Heart right ventricle (tissue), 16 donors: ENCODE measurements at regions not wholly inside any gene's neighbourhood (a gene's known extent, or its start where the extent isn't known, plus 50 kb on each side); places are given as distances from the start of the nearest gene placed in this dataset.

Experiments
- ATAC-seq, 8 donors: fragments of 200-7000 bp; cut with Tn5 transposase; one replicate each; pipeline ENCODE4 v1.9.1; 2020; ENCODE audit warnings: mild to moderate bottlenecking in 8 of 8, moderate library complexity in 8 of 8, moderate number of reproducible peaks in 1 of 8
- DNase-seq, 2 donors: peaks; one replicate each; pipeline ENCODE4 v3.0.0-alpha.2; 2020
- H3K27ac ChIP-seq, 10 donors: fragments of 200-600 bp; sonication (generic) in 2 of 10; one replicate each; pipeline versions ENCODE4 v1.5.0 to v1.8.0; 2020 to 2022; ENCODE audit warnings: mild to moderate bottlenecking in 3 of 10
- H3K27me3 ChIP-seq, 7 donors: fragments of 200-600 bp; one replicate each; pipeline ENCODE4 v1.8.0; 2021 to 2022; ENCODE audit warnings: mild to moderate bottlenecking in 2 of 7
- H3K36me3 ChIP-seq, 9 donors: fragments of 200-600 bp; sonication (generic) in 1 of 9; one replicate each; pipeline versions ENCODE4 v1.5.0 to v1.8.0; 2020 to 2022; ENCODE audit warnings: mild to moderate bottlenecking in 2 of 9
- H3K4me1 ChIP-seq, 9 donors: fragments of 200-600 bp; sonication (generic) in 1 of 9; one replicate each; pipeline versions ENCODE4 v1.5.0 to v1.8.0; 2020 to 2022; ENCODE audit warnings: mild to moderate bottlenecking in 4 of 9
- H3K4me3 ChIP-seq, 10 donors: fragments of 200-600 bp; sonication (generic) in 2 of 10; one replicate each; pipeline versions ENCODE4 v1.5.0 to v1.8.0; 2020 to 2022; ENCODE audit warnings: mild to moderate bottlenecking in 7 of 10, moderate library complexity in 2 of 10
- H3K9me3 ChIP-seq, 11 donors: fragments of 200-600 bp in 10 of 11; sonication (generic) in 2 of 11; one replicate each; pipeline versions ENCODE4 v1.5.0 to v1.8.0; 2013 to 2022; ENCODE audit warnings: mild to moderate bottlenecking in 2 of 11, control low read depth in 1 of 11, moderate library complexity in 1 of 11
- CTCF ChIP-seq, 9 donors: fragments of 200-600 bp; sonication (generic) in 2 of 9; IDR thresholded peaks; one replicate each; pipeline versions ENCODE4 v1.5.0 to v1.8.0; 2021 to 2022; ENCODE audit warnings: antibody characterized with exemption in 9 of 9, mild to moderate bottlenecking in 5 of 9, moderate library complexity in 1 of 9
- WGBS, 2 donors: extraction: QIAGEN DNeasy Blood & Tissue Kit; methylation state at CpG; one replicate each; pipeline ENCODE4 v1.1.7; 2013; ENCODE audit warnings: inconsistent platforms in 1 of 2; 5-methylcytosine and 5-hydroxymethylcytosine counted together
- intact Hi-C, 10 donors: fragments of 100-400 bp; cut with DNase I; formaldehyde crosslinking; loops; one replicate each; pipeline versions ENCODE4 v1.11.1 to v1.14.2; 2022
- donor health status: Arrhythmogenic right ventricular cardiomyopathy.
- donor health status: ischemic (EF 13 %, LVEDD 7.1; RV severe dilation, severe dysfunction).
- donor health status: healthy with polysubstance abuse.
- donor health status: DM: no; HTN: yes; CAD: no.
- donor health status: DM: no; HTN: no; CAD: no.
- donor health status: ischemic (EF 25% LVEDD 6.9; RV normal size, moderate dysfunction).
- donor health status: ischemic (EF 25% LVEDD 5.7; RV mildly dilated, moderate dysfunction).
- donor health status: healthy.
- donor health status: DM: yes; HTN: yes; CAD: no.
- donor health status: Ischemic cardiomyopathy.
- donor health status: ischemic (EF 35%, LVEDD 5.7; RV mildly dilated, moderate dysfunction).
- donor health status: nonischemic (EF 11% LVEDD 7.7; RV severe dilation, severe dysfunction).
- donor health status: DM: yes; HTN: yes; CAD: no.
- donor health status: PGD.
- donor health status: ischemic (EF 29% LVEDD 5.4; RV normal size, mild dysfunction).
- donor health status: nonischemic (EF 23%, LVEDD 6.1; RV moderate dilation, normal function).

GRCh38 chr5:147051193-147051592 lies 172.6 kb upstream of the PPP2R2B start:
- DNase-seq: no peak
- ATAC-seq: no peak
- Histone ChIP-seq H3K4me3 (no peak overlapping the region), H3K36me3 (no peaks in the 10 kb centered on the region), H3K27me3 (peaks cover 0 to 32% (median 0%) of the 10 kb centered on the region in 7 donors), H3K9me3 (no peaks in the 10 kb centered on the region), H3K27ac (no peak overlapping the region), H3K4me1 (no peaks in the 10 kb centered on the region)
- 79 to 80% methylated on average over 5 of the region's 5 CpGs for WGBS, 2 donors
- TF ChIP-seq CTCF (IDR thresholded peaks at IDR 0.05): no peak
- intact Hi-C loops: no loop called here

DNA sequence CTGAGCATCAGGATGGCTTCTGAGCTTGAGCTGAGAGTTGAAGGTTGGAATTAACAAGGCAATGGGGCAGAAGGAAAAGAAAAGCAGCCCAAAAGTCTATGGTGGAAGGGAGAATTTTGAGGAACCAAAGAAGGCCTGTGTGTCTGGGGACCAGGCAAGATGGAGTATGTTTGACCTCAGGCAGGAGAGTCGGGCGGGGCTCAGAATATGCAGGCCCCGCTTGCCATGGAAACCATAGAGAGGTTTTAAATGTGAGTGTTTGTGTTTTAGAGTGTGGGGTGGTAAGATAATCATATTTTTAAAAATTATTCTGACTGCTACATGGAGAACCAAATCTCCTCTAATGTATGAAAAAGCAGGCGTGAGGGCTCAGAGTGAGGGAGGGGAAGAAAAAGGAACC lies 174.0 kb upstream of the PPP2R2B start:
- Histone ChIP-seq H3K27me3 (peaks cover 0 to 38% (median 0%) of the 10 kb centered on the region in 7 donors), H3K27ac (no peak overlapping the region), H3K4me1 (no peaks in the 10 kb centered on the region), H3K9me3 (no peaks in the 10 kb centered on the region), H3K4me3 (no peak overlapping the region), H3K36me3 (no peaks in the 10 kb centered on the region)
- DNase-seq (no peak), ATAC-seq (no peak)
- intact Hi-C loops: no loop called here
- no peak for TF ChIP-seq CTCF (IDR thresholded peaks at IDR 0.05)
- WGBS, 2 donors: 91 to 92% methylated on average over 4 of the region's 4 CpGs

GRCh38 chr5:147055089-147055826 lies 176.7 kb upstream of the PPP2R2B start:
- DNase-seq: no peak
- no peaks in the 10 kb centered on the region for H3K4me1 ChIP-seq
- intact Hi-C loops: no loop called here
- H3K36me3 ChIP-seq: no peaks in the 10 kb centered on the region
- H3K4me3 ChIP-seq: no peak overlapping the region
- H3K27ac ChIP-seq: no peak overlapping the region
- H3K9me3 ChIP-seq: no peaks in the 10 kb centered on the region
- ATAC-seq: no peak
- H3K27me3 ChIP-seq: peaks cover 0 to 44% (median 0%) of the 10 kb centered on the region in 7 donors
- TF ChIP-seq CTCF (IDR thresholded peaks at IDR 0.05): no peak
- 61 to 63% methylated on average over 5 of the region's 5 CpGs for WGBS, 2 donors

GRCh38 chr5:147055850-147056566 lies 177.5 kb upstream of the PPP2R2B start:
- no peak overlapping the region for H3K4me3 ChIP-seq
- DNase-seq (no peak), ATAC-seq (no peak)
- no peaks in the 10 kb centered on the region for H3K9me3 ChIP-seq
- no peaks in the 10 kb centered on the region for H3K36me3 ChIP-seq
- 35 to 41% methylated on average over 9 of the region's 9 CpGs for WGBS, 2 donors
- intact Hi-C loops: no loop called here
- TF ChIP-seq CTCF (IDR thresholded peaks at IDR 0.05): no peak
- H3K4me1 ChIP-seq: no peaks in the 10 kb centered on the region
- H3K27ac ChIP-seq: no peak overlapping the region
- H3K27me3 ChIP-seq: peaks cover 0 to 47% (median 0%) of the 10 kb centered on the region in 7 donors
